ENCODE measurements at regions not wholly inside any gene's neighbourhood (a gene's known extent, or its start where the extent isn't known, plus 50 kb on each side); places are given as distances from the start of the nearest gene placed in this dataset.

- no peak for TF ChIP-seq CTCF (conservative IDR thresholded peaks at IDR 0.05)
- Mint-ChIP-seq H3K4me1 (peaks cover 5% of the 10 kb centered on the region), H3K9me3 (no peaks in the 10 kb centered on the region), H3K4me3 (no peak overlapping the region), H3K27me3 (ENCODE audit: low read depth) (no peaks in the 10 kb centered on the region), H3K27ac (ENCODE audit: unreplicated experiment) (no peak overlapping the region), H3K36me3 (ENCODE audit: low read depth) (no peaks in the 10 kb centered on the region)
- no peak for DNase-seq (ENCODE audit: low read depth, low spot score)
These were observed 121.3 kb upstream of the EEF1E1 start for GRCh38 chr6:8223678-8224077.

- H3K27ac Mint-ChIP-seq (ENCODE audit: unreplicated experiment) = no peak overlapping the region
- H3K36me3 Mint-ChIP-seq (ENCODE audit: low read depth) = no peaks in the 10 kb centered on the region
- TF ChIP-seq CTCF (conservative IDR thresholded peaks at IDR 0.05) = peak; percentile 86
- H3K27me3 Mint-ChIP-seq (ENCODE audit: low read depth) = no peaks in the 10 kb centered on the region
- H3K9me3 Mint-ChIP-seq = peaks cover 3% of the 10 kb centered on the region
- no peak overlapping the region for H3K4me3 Mint-ChIP-seq
- peak; percentile 63 for DNase-seq (ENCODE audit: low read depth, low spot score)
- H3K4me1 Mint-ChIP-seq = peaks cover 9% of the 10 kb centered on the region
These were observed 117.1 kb upstream of the EEF1E1 start for GRCh38 chr6:8219352-8219943.

- Mint-ChIP-seq H3K4me1 (peaks cover 9% of the 10 kb centered on the region), H3K9me3 (peaks cover 3% of the 10 kb centered on the region), H3K36me3 (ENCODE audit: low read depth) (no peaks in the 10 kb centered on the region), H3K27me3 (ENCODE audit: low read depth) (no peaks in the 10 kb centered on the region), H3K27ac (ENCODE audit: unreplicated experiment) (no peak overlapping the region), H3K4me3 (no peak overlapping the region)
- no peak for TF ChIP-seq CTCF (conservative IDR thresholded peaks at IDR 0.05)
- DNase-seq (ENCODE audit: low read depth, low spot score) = no peak
These were observed 116.5 kb upstream of the EEF1E1 start for GRCh38 chr6:8218861-8219260.

GRCh38 chr6:8215631-8216030 is 113.3 kb upstream of the EEF1E1 start:
- H3K4me3 Mint-ChIP-seq = no peak overlapping the region
- TF ChIP-seq CTCF (conservative IDR thresholded peaks at IDR 0.05) = no peak
- no peaks in the 10 kb centered on the region for H3K27me3 Mint-ChIP-seq (ENCODE audit: low read depth)
- H3K4me1 Mint-ChIP-seq = peaks cover 9% of the 10 kb centered on the region
- H3K36me3 Mint-ChIP-seq (ENCODE audit: low read depth) = no peaks in the 10 kb centered on the region
- DNase-seq (ENCODE audit: low read depth, low spot score) = no peak
- H3K27ac Mint-ChIP-seq (ENCODE audit: unreplicated experiment) = no peak overlapping the region
- peaks cover 3% of the 10 kb centered on the region for H3K9me3 Mint-ChIP-seq

- no peak for DNase-seq (ENCODE audit: low read depth, low spot score)
- no peak overlapping the region for H3K4me3 Mint-ChIP-seq
These were observed 111.6 kb upstream of the EEF1E1 start for GRCh38 chr6:8213995-8214394.

More at GRCh38 chr6:8213995-8214394, 111.6 kb upstream of the EEF1E1 start:
- no peak overlapping the region for H3K27ac Mint-ChIP-seq (ENCODE audit: unreplicated experiment)
- no peaks in the 10 kb centered on the region for H3K27me3 Mint-ChIP-seq (ENCODE audit: low read depth)
- H3K9me3 Mint-ChIP-seq = peaks cover 3% of the 10 kb centered on the region
- no peak for TF ChIP-seq CTCF (conservative IDR thresholded peaks at IDR 0.05)
- H3K4me1 Mint-ChIP-seq = peaks cover 4% of the 10 kb centered on the region
- H3K36me3 Mint-ChIP-seq (ENCODE audit: low read depth) = no peaks in the 10 kb centered on the region
